Transverse colon (tissue), 4 donors: ENCODE measurements at regions not wholly inside any gene's neighbourhood (a gene's known extent, or its start where the extent isn't known, plus 50 kb on each side); places are given as distances from the start of the nearest gene placed in this dataset.
"Not testable (repeated sequence)": the region's sequence is repeated elsewhere in the genome, so short reads cannot be mapped to it uniquely, and the experiment has no call there.

Source experiments
- POLR2AphosphoS5 ChIP-seq, 3 donors: sonication (generic); formaldehyde crosslinking; IDR thresholded peaks; one replicate each; pipeline ENCODE4 v1.6.1; 2016; ENCODE audit warnings: antibody characterized with exemption in 3 of 3
- TF ChIP-seq, protein P1 (sequence below), 5 experiments: fragments of 200-600 bp in 3 of 5; fragments of 450-650 bp in 2 of 5; sonication (generic) in 3 of 5; IDR thresholded peaks; 1 replicate in 2 of 5; 2 replicates in 3 of 5; pipeline ENCODE4 v1.5.1; 2016 to 2017; ENCODE audit warnings: antibody characterized with exemption in 5 of 5, inconsistent platforms in 3 of 5, mild to moderate bottlenecking in 2 of 5, moderate library complexity in 1 of 5

DNA sequence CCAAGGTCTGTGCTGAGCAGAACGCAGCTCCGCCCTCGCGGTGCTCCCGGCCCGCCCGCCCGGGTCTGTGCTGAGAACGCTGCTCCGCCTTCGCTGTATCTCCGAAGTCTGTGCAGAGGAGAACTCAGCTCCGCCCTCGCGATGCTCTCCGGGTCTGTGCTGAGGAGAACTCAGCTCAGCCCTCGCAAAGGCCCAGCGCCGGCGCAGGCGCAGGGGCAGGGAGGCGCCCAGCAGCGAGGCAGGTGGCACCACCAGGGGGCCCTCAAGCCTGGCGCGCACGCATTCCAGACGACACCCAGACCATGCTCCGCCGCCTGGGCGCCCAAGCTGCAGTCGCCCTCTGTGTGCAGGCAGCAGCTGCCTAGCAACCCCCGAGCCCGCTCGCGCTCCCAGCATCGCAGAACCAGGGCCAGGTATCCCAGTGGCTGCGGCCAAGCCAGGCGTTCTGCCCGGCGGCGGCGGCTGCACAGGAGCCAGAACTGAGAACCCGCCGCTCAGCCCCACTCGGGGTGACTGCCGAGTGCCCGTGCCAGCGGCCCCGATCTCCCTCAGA lies 672.1 kb upstream of the DEFB115 start:
- TF ChIP-seq, protein P1, sequence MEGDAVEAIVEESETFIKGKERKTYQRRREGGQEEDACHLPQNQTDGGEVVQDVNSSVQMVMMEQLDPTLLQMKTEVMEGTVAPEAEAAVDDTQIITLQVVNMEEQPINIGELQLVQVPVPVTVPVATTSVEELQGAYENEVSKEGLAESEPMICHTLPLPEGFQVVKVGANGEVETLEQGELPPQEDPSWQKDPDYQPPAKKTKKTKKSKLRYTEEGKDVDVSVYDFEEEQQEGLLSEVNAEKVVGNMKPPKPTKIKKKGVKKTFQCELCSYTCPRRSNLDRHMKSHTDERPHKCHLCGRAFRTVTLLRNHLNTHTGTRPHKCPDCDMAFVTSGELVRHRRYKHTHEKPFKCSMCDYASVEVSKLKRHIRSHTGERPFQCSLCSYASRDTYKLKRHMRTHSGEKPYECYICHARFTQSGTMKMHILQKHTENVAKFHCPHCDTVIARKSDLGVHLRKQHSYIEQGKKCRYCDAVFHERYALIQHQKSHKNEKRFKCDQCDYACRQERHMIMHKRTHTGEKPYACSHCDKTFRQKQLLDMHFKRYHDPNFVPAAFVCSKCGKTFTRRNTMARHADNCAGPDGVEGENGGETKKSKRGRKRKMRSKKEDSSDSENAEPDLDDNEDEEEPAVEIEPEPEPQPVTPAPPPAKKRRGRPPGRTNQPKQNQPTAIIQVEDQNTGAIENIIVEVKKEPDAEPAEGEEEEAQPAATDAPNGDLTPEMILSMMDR (IDR thresholded peaks at IDR 0.05), result peak in 4 of 5 experiments; percentile 61 to 84 (median 68)
- not testable (repeated sequence) for TF ChIP-seq POLR2AphosphoS5 (IDR thresholded peaks at IDR 0.05)
